GM12873 (cell line): ENCODE measurements at regions not wholly inside any gene's neighbourhood (a gene's known extent, or its start where the extent isn't known, plus 50 kb on each side); places are given as distances from the start of the nearest gene placed in this dataset.
A peak's percentile ranks its signal among the peaks of the same experiment; 100 is the strongest.

Experiments
- CTCF ChIP-seq: IDR thresholded peaks from 2 replicates; pipeline ENCODE4 v1.5.1; 2012; ENCODE audit warnings: low read depth, mild to moderate bottlenecking, moderate library complexity, low read length, control low read depth; ENCODE audit not compliant: insufficient read depth; ENCODE audit errors: missing control alignments

GRCh38 chr6:163830641-163831040 lies 416.1 kb downstream of the QKI start:
- TF ChIP-seq CTCF = no peak

GRCh38 chr6:163828038-163828795 lies 413.7 kb downstream of the QKI start:
- TF ChIP-seq CTCF = no peak

- TF ChIP-seq CTCF = no peak
Observed at GRCh38 chr6:163827143-163827542, 412.6 kb downstream of the QKI start.

GRCh38 chr6:163826629-163827028 lies 412.1 kb downstream of the QKI start:
- TF ChIP-seq CTCF = no peak

GRCh38 chr6:163825033-163825432 lies 410.5 kb downstream of the QKI start:
- no peak for TF ChIP-seq CTCF

- peak; percentile 8 for TF ChIP-seq CTCF
Observed at GRCh38 chr6:163823577-163823976, 409.1 kb downstream of the QKI start.

GRCh38 chr6:163820745-163821458 lies 406.4 kb downstream of the QKI start:
- TF ChIP-seq CTCF = no peak
